HG02970 (cell line): ENCODE measurements at regions not wholly inside any gene's neighbourhood (a gene's known extent, or its start where the extent isn't known, plus 50 kb on each side); places are given as distances from the start of the nearest gene placed in this dataset.
A peak's percentile ranks its signal among the peaks of the same experiment; 100 is the strongest.

Experiments
- ATAC-seq: cut with Tn5 transposase; IDR thresholded peaks from one replicate; pipeline ENCODE4 v1.9.1; 2021; ENCODE audit warnings: mild to moderate bottlenecking, moderate library complexity, moderate number of reproducible peaks; ENCODE audit not compliant: unreplicated experiment, low FRiP score

DNA sequence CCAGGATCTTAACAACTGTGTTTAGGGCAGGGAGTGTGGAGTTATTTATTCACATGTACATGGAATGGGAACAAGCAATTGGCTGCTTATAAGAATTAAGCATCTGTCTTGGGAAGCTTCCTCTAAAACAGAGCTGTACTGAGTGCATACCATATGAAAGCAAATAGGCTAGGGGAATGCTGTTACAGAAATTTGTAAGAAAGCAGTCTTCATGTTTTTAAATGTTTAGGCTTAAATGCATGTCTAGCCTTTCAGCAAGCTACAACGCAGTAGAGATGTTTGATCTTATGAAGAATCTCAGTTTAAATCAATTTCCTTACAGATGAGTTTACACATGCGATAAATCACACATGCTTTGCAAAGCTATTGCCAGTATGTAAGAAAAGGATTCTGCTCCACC lies 123.1 kb upstream of the MID1 start:
- ATAC-seq, result no peak

DNA sequence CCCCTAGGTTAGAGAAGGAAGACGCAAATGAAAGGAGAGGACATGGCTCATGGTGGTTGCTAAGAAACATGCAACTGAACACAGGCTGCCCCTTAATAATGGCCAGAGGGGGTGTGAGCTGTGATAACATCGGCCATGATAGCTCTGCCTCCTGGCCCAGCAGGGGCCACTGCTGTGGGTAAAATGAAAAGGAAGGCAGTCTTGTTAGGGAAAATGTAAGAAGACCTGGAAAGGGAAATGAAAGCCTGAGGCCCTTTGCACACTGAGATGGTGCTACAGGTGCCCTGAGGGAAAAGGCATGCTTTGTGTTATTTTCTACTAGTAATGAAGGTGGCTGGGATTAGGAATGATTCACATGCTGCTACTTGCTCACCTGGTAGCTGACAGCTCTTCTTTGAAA lies 123.6 kb upstream of the MID1 start:
- no peak for ATAC-seq

DNA sequence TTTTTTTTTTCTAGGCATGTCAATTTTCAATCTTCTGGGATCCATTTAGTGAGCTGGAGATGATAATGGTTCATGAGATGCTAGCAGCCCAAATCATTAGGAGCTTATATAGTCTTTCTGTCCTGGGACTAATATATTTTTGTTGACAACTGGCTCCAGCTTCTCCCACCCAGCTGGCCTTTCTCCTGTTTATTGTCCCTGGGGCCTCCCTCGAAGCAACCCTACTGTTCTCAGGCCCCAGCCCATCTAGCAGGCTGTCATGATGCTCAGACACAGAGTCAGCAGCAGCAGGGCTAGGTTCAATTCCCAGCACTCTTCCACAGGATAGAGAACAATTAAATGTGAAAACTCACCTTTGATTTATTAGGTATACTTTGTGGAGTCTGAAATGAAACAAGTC lies 127.6 kb upstream of the MID1 start:
- ATAC-seq, result no peak

DNA sequence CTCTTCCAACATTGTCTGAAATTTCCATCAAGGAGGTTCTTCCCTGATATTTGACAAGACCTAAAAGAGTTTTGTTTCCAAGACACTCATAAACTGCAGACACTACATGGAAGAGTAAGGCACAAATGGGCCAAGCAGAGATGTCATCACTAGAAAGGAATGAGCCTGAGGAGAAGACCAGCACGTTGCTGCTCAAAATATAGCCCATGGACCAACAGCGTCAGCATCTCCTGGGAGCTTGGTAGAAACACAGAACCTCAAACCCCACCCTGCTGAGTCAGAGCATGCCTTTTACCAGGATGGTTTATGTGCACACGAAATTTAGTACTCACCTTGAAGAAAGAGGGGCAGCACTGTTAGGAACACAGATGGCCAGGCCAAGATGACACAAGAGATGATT lies 128.7 kb upstream of the MID1 start:
- ATAC-seq, result no peak

DNA sequence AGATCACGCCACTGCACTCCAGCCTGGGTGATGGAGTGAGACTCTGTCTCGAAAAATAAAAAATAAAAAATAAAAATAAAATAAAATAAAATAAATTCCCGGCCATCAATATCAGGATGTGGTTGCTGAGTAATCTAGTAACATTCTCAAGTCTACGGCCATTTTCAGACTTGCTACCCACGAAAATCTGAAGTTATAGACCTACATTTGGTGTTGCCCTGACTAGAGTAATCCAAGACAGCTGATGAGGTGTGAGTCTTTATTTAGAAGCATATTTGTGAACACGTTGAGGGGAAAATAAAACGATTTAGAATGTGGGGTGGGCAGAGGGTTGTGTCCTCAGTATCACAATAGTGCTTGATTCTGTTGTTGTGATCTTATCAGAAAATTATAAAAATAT lies 130.2 kb upstream of the MID1 start:
- ATAC-seq, result no peak

DNA sequence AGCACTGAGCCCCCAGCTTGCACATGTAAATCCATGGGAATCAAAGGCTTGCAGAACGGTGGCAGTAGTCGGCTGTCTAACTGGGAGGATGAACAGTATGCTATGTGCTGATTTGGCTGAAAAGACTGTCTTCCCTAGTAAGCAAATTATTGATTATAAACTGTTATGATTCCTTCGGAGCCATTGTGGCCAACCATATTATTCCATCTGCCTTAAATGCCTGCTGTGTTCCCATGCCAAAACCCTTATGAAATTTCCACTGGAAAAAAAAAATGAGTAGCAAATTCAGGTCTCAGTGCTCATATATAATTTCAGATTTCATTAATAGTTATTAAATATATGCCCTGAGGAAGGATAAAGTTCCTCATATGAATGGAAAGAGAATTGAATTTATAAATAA lies 132.7 kb upstream of the MID1 start:
- ATAC-seq, result no peak

DNA sequence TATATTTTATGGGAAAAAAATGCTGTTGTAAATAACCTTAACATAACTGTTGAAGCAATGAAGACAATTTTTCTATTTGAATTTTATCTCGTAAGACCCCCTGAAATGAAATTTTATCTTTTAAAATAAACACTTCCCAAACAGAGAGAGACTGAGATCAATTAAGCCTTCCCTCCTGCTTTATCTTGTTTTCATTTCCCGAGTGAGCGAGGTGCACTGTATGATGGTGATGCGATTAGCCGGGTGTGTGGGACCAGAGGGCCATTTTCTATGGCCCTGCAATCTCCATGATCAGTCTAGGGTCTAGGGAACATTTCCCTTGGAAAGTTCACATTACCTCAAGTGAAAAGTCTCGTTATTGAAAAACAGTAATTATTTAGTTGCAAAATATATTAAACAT lies 134.1 kb upstream of the MID1 start:
- no peak for ATAC-seq

DNA sequence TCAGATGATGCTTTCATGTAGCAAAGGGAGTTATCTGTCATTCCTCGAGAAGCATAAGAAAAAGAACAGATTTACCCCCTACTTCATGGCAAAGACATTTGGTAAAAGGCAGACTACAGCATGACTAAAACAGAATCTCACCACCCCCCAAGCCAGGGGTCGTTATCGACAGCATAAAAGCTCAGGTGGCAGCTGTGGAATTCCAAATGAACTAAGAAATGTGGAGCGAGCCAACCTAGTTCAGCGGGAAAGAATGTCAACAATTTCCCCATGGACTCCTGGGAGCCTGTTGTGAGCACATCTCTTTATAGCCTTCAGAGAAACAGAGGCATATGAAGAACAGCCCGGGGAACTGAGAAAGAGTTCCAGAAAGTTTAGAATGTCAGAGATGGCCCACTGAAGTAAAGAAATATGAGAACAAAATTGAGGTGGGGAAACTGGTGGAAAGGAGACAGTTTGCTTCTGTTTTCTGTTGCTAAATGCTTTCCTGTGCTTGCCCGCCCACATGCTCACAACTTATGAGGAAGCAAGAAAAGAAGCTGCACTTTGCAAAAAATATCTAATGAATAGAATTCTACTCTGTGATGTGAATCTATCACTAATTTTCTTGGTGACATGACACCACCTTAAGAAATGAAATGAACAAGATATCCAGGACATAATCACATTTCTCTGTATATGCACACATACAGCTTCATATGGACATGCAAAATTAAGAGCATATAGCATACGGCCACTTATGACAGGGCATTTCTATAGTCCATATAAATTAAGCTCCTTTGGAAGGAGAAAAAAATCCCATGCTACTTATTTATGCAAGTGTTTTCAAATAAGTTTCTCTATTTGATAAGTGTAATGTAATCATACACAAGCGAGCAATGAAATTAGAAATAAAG lies 135.3 kb upstream of the MID1 start:
- ATAC-seq, result no peak

DNA sequence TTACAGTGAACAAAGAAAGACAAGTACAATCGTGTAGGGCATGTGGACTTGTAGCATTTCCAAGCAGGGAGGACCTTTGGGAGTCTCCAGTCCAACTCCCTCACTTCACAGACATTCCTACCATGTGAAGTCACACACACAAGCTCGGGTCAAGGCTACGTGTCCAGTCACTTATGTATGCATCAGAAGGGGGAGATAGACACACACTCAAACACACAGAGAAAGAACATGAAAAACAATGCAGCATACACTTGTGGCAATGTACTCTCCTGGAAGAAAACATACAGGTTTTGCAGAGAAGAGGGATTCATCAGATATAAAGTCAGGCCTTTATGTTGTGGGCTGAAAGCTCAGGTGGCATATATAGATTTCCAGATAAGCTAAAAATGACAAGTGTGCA lies 136.1 kb upstream of the MID1 start:
- no peak for ATAC-seq

DNA sequence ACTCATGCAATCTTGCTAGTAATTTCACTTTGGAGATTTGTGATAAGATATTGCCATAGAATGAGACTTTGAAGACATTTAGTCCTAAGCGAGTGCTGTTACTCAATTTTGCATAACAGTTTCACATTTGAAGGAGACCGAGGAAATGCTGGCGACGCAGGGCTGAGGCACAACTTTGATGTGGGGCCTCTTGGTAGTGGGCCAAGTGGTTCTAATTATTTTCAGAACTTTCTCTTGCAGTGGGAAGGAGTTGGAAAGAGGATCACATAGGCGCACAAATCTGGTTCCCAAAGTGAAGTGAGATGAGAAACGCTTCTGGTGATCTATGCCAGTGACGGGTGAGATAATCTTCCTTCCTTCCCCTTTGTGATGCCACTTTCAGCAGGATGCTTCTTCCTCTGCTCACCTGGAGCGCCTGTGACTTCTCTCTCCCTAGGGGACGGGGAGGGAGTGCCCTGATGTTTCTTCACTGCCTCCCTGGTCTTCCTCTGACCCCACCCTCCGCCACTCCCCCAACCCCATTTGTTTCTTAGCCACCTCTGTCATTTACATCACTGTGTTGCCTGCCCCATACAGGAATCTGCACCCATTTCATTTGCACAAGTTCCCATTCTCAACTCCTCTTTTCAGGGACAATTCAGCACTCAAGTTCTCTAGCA lies 138.9 kb upstream of the MID1 start:
- ATAC-seq, result no peak

DNA sequence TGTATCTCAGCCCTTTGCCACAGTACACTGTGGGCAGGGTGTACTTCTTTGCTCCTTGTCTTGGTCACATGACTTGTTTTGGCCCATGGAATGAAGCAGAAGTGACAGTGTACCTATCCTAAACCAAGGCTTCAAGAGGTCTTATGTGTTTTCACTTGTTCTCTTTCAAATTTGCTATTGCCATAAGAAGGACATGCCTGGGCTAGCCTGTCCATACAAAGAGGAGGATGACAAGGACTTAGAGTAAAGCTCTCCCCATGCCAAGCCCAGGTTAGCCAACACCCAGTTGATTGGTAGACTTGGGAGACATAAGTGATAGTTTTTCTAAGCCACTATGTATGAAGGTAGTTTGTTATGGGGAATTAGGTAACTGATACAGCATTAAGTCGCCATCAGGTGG lies 141.1 kb upstream of the MID1 start:
- ATAC-seq, result no peak

DNA sequence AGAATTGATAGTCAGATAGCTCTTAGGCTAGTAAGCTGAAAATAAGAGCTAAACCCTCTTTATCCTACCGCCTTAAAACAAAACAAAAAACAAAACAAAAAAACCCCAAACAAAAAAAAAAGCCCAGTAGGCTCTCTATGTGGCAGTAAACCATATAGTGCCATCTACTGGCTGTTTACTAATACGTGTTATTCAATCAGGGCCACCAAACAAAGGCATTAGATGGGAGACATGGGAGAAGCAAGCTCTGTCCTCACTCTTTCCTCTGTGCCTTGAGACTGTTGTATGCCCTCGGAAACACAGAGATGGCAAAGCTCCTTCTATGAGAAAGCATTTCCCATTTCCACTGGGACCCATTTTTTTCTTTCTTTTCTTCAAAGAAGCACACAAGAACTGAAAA lies 148.8 kb upstream of the MID1 start:
- ATAC-seq, result peak; percentile 78

DNA sequence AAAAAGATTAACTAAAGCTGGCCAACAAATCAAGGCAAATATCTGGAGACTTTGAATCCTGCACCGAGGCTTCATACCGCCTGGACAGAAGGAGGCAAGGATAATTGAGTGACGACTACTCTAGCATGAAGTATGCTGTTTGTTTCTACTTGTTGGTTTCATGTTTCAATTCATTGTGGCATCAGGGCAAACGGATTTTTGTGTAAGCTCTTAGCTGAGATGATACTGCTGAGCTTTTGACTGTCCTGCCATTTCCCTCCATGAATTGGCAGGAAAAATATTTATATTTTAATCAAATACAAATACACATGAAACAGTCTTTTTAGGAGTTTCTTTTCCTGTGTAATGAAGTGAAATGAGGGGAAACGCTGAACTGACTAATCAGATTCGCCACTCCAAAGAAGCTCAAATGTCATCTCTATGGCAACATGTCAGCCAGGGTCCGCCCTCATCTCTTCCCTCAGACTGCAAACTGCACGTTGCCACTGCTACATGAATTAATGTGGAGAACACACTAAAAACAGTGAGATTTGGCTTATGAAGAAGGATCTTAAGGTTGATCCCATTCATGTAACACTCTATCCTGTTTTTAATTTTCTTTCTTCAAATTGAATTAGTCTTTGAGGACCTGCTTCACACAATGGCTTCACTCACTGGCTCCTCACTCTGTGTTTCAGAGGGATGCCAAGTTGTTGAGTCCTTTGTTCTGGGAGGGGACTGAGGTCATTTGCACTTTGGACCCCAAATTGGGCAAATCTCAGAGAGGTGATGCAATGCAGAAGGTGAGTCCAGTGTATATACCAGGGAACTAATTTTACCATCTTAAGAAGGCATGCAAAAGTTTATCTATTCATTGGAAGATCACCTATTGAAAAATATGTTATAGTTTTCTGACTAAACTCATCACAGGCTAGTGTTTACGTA lies 149.6 kb upstream of the MID1 start:
- no peak for ATAC-seq

DNA sequence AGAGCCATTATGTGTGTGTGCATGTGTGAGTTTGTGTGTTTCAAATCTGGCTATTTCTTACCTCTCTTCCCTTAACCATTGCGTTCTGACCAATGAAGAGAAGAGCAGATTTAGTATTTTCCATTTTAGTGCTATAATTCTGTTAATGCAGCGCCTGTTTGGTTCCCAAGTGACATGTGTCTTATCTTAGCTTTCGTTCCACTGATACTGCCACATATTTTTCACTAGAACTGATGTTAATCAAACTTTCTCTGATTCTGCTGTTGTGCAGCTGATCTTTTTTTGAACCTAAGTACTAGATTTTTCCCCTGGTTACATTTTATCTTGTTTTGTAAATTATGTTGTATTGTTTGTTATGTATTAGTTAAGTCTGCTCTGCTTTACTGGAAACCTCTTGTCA lies 152.9 kb upstream of the MID1 start:
- ATAC-seq, result no peak

DNA sequence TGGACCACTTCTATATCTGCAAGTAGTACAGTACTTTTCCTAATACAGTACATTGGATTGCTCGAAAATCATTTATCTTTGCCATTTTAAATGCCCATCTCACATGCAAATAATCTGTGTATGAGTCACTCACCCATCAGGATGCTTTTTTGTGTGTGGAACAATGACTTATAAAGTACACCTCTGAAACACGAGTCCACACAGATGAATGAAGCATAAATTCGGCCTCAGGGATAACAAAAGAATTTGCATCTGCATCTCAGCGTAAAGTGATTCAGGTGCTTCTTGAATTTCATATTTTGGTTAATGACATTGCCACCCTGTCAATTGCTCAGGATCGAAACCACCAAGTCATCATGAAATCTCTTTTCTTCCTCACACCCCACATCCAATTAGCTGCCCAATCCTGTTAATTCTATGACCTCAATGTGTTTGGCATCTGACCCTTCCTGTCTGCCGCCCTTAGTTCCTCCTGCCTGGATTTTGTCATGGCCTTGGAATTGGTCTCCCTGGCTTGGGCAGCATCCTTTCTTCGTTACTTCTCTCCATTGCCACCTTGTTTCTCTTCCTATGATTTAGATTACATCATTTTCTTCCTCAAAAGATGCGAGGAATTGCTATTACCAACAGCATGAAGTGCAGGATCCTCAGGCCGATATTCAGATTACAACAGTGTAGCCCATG lies 161.6 kb upstream of the MID1 start:
- ATAC-seq, result no peak

DNA sequence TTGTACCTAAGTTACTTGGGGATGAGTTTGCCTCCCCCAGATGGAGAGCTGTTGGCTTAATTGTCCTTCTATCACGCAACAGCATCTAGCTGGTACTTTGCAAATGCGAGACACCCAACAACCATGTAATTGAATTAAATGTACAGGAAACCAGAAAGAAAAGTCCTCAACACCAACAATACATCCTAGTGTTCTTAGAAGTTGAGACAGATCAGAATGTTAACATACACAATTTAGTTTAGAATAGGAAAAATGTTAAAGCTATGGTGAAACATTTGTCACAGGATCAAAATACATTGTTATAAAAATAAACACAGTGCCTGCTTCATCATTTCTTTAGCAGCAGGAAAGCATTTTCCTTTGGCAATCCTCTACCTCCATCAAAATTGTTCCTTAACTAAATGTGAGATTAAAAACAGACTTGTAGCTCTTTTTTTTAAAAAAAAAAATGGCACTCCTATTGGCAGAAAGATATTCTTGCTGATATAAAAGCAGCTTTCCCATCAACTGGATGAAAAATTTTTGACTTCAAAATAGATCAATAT lies 163.1 kb upstream of the MID1 start:
- no peak for ATAC-seq

DNA sequence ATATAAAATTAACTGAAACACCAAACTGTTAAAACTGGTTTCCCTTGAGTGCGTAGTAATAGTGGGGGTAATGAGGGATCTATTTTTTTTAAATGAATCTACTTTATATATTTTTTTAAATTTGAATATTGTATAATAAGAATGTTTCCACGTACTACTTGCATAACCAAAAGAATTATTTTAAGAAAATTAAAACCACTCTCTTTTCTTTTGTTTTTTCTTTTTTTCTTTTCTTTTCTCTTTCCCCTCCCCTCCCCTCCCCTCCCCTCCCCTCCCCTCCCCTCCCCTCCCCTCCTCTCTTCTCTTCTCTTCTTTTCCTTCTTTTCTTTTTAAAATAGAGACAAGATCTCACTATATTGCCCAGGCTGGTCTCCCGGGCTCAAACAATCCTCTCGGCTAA lies 166.9 kb upstream of the MID1 start:
- no peak for ATAC-seq

DNA sequence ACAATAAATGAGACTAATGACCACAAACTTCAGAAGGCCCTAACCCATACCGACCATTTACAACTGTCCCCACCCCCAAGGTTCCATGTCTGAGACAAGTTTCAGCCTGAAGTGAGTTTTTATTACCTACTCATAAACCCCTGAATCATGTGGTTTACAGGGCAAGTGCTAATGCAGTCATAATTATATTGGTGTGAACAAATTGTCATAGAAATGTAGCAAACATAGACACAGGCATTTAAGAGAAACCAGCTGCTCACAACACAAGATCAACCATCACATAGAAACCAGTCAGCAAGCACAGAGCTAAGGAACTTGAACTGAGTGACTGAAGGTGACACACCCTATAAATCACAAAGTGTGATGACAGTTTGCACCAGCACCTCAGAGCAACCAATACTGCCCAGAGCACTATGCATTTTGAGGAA lies 173.8 kb upstream of the MID1 start:
- no peak for ATAC-seq

DNA sequence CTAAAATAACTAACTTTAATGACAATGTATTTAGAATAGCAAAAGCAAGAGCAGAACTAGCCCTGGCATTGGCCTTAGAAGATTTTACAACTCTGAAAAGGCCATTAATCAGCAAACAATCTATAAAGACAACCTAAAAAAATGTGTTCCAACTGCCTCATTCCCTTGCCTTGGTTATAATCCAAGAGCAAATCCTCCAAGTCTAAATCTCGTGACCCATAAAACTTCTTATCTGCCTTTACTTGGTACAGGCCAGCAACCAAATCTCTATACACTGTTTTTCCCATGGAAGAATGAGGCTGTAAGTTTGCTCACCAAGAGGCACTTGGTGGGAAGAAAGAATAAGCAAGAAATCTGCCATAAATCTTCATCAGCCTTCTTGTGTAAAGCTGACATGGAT lies 175.3 kb upstream of the MID1 start:
- ATAC-seq, result no peak

DNA sequence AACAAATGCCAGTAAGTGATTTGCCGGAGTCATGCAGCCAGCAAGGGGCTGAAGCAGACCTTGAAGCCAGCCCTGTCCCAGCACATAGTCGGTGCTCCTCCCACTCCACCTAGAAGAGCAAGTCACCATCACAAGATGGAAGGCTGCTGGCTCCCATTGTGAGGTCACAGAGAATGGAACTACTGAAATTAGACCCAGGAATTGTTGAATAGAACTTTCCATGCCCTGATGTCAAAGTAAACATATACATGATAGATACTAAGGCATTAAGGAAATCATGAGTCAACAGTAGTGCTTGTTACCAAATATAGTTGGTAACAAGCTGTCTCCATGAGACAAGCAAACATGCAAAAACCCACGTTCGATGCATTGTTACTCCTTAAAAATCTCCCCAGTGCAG lies 177.1 kb upstream of the MID1 start:
- no peak for ATAC-seq
